GM21786 (cell line): ENCODE measurements at regions not wholly inside any gene's neighbourhood (a gene's known extent, or its start where the extent isn't known, plus 50 kb on each side); places are given as distances from the start of the nearest gene placed in this dataset.
A peak's percentile ranks its signal among the peaks of the same experiment; 100 is the strongest.
"Not testable (repeated sequence)": the region's sequence is repeated elsewhere in the genome, so short reads cannot be mapped to it uniquely, and the experiment has no call there.

Experiments
- ATAC-seq: cut with Tn5 transposase; IDR thresholded peaks from one replicate; pipeline ENCODE4 v1.9.1; 2021; ENCODE audit not compliant: unreplicated experiment

DNA sequence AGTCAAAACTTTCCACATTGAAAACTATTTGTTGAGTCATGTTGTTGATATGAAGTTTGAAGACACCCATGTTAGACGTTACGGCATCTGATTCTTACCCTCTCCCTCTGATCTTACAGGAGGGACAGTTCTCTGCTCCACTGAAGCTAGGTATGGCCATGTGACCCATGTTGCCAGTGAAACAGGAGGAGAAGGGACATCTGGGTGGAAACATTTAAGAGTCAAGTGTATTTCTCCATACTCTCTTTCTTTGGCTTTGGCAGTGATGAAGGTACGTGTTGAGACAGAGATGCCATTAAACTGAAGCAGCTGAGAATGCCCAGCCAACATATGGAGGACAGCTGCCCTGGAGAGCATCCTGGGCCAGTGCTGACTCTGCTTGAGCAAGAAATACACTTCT, 198.4 kb upstream of the PTGFR start:
- no peak for ATAC-seq

DNA sequence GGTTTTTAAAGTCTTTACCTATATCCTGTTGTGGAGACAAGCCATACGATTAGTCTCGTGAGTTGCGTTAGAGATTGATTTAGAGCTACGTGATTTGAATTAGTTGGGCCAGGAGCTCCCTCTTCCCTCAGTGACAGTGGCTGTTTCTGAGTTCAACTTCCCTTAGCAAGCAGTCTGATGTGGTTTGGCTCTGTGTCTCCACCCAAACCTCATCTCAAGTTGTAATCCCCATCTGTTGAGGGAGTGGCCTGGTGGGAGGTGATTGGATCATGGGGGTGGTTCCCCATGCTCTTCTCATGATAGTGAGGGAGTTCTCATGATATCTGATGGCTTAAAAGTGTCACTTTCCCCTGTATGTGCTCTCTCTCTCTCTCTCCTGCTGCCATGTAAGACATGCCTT, 192.9 kb upstream of the PTGFR start:
- ATAC-seq, result no peak

DNA sequence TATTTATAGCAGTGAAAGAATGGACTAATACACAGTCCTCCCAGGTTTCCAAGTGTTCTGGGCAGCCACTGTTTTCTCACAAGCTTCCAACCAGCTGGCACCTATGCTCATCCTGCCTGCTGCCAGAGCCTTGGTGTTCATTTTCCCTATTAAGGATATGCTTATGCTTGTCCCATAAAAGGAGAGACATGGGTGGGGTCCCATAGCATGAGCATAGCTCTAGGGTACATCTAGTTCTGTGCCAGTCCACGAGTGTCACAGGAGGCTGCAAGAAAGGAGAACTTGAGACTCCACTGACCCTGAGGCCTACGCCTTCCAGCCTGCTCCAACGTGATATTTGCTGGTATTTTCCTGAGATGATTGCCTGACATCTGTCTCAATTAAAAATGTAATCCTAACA, 192.4 kb upstream of the PTGFR start:
- no peak for ATAC-seq

DNA sequence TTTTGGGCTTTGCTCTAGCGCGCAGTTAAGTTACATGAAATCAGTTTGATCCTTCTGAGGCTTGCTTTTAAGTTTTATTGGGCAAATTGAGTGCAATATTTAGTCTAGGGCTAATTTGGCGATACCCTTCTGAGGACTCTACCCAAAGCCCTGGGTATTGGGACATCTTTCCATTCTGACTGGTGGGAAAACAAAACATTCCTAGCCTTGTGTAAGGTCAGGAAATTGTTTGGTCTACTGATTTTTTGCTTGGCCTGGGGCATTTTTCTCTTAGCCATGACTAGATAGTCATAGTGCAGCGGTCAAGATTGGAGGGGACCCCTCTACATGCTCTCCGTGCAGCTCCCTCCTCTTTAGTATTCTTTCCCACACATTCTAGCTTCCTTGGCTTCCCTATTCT, 189.6 kb upstream of the PTGFR start:
- ATAC-seq, result no peak

DNA sequence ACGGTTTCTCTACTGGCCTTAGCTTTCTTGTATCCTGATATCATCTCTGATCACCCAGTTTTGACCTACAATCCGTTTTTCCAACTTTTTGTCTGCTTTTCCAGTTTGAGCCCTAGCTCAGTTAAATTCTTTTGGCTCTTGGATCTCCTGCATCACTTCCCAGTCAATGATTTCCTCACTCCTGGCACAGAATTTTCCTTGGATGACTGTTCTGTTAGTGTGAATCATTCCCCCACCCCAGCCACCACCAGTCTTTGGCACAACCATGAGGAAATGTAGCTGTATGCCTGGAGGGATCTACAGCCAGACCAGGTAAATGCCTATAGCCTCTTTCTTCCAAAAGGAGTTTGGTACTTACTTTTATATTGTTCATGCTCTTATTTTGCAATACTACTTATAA, 187.2 kb upstream of the PTGFR start:
- no peak for ATAC-seq

DNA sequence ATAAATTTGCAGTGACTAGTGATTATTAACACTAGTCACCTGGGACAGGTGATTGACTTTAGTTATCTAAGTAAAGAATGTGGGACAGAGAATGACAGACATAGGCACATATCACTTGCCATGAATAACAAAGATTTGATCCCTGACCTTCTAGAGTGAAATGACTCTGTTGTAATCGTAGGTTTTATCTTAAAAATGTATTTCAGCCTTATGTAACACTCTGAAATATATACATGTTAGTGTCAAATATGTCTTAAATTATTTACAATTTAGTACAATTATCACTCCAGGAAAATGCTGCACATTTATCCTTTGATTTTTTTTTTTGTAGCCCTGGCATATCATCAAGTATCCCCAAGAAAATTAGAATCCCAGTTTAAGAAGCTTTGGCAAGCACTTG, 186.4 kb upstream of the PTGFR start:
- no peak for ATAC-seq

DNA sequence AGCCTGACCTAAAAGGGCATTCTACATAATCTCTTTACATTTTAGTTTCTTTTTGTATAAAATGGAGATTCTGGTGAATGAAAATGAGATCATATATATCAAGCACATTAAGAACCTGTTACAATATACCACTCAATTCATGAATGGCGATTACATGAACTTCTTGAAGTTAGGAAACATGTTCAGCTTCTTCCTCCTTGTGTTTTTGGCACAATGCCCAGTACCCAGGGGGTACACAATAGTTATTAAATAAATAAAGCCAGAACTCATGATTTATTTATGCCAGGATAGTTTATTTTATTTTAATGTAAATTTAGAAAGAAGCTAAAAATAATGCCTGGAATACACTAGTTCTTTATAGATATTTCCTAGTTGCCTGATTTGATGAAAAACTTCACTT, 186.0 kb upstream of the PTGFR start:
- ATAC-seq, result no peak

DNA sequence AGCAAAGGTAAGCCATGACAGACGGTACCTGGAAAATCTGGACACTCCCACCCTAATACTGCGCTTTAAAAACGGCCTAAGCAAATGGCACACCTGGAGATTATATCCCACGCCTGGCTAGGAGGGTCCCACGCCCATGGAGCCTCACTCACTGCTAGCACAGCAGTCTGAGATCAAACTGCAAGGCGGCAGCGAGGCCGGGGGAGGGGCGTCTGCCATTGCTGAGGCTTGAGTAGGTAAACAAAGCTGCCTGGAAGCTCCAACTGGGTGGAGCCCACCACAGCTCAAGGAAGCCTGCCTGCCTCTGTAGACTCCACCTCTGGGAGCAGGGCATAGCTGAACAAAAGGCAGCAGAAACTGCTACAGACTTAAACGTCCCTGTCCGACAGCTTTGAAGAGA, 180.5 kb upstream of the PTGFR start:
- not testable (repeated sequence) for ATAC-seq

DNA sequence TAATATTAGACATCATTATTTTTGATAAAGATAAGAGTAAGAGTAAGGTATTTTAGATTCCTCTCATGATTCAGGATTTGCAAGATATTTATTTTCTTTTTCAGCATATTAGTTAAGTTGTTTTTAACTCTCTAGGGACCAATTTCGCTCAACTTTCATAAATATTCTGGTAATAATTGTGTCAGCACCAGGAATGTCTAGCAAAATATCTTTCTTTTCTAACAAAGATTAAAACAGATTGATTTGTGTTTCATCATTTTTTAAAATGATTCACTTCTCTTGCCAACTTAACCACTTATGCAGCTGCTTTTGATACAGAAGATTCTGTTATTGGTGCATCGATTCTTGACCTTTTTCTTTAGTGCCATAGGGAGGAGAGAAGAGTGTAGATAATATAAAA, 172.8 kb upstream of the PTGFR start:
- ATAC-seq, result no peak

DNA sequence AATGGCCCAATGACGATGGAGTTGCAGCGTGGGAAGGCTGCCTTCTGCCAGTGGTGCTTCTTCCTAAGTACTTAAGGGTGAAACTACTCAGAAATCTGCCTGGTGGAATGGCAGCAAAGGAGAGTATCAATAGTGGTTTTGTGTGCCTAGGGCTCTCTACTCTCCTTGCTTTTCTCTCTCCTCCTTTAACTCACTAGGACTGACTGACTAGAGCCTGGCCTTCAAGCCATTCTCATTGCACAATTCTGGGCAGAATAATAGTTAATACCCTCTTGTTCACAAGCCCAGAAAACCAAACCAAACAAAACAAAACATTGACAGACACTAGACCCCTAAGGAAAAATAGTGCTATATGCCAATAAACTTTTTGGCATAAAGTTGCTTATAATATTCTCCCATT, 171.2 kb upstream of the PTGFR start:
- ATAC-seq, result no peak

DNA sequence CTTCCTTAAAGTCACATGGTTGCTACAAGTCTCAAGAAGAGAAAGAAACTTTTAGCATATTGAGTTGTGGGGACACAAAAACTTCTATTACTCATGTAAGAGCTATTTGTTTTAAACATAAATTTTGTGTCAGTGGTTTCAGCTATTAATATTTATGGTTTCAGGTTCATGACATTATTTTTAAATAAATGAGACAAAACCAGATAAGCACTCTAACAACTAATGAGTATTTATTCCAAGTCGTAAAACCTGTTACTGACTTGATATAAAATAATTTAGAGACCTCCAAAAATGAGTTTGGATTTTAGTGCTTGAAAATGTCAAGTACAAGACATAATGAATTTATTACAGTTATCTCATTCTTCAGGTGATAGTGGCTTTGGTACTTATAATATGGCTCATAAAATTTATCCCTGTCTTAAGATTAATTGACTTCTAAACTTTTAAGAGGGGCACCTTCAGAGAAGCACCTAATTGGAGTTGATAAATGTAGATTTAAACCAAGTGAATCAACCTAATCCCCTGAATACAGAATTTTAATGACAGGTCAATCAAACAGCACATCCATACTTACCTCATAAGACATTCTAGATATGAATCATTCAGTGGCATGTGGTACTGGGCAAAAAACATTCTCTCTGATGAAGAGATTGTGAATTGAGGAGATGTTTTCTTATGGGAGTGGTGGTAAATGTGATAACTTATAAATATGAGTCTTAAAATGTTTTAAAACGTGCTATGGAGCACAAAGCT, 167.7 kb upstream of the PTGFR start:
- no peak for ATAC-seq

DNA sequence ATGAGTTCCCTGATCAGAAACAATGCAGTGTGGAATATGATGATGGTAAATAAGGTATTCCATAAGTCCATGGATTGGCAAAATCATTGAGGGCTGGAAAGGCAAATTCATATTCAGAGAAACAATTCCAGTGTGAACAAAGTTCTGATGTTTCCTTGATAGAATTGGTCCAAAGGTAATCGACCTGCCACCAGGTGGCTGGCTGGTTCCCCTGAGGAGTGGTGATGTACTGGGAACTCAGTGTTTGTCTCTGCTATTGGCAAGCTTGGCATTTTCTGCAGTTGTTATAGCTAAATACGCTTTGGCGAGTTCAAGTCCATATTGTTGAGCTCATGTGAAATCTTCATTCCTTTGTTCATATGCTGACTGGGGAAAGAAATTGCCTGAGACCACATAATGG, 165.5 kb upstream of the PTGFR start:
- ATAC-seq, result no peak

DNA sequence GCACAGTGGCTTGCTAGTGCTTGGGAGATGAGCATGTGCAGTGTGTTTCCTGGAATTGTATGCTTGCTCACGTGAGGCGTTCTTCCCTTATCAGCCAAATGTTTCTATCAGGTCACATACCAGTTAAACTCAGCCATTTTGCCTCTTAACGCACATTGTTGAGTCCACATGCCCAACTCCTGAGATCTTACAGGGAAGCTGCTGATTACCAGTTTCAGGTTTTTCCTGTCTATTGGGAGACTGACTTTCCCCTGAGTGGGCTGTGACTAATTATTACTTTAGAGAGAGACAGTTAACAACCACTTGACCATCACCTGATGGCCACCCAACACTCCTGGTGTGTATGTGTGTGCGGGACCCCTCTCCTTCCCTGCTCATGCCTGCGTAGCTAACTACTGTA, 161.3 kb upstream of the PTGFR start:
- ATAC-seq, result no peak

DNA sequence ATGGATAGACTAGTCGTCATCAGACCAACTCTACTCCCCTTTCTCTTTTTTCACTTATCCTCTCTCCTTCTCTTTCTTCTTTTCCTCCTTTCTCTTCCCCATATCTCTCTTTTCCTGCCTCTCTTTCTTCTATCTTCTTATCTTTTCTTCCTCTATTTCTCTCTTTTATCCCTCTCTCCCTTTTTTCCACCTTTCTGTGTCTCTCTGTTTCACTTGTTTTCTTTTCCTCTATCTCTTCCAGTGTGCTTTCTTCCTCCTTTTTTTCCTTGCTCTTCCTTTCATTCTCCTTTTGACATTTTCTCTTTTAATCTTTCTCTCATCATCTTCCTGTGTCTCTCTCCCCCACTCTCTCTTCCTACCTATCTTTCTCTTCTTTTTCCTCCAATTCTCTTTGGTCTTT, 159.0 kb upstream of the PTGFR start:
- no peak for ATAC-seq

DNA sequence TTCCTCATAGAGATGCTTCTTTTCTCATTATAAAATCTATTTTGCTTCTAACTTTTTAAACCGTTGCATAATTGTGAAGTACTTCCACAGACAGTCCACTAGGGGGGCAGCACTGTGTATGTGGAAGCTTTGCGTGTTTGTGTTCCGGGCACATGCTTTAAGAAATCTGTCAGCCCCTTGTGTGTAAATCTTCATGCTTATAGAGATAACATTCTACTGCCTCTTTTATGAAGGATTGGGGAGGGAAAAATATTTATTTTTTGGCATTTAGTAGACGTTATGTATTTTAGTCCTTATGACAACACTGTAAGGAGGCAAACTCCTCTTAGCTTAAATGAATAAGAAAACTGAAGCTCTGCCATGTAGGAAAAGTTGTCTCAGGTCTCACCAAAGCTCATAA, 157.3 kb upstream of the PTGFR start:
- ATAC-seq, result peak; percentile 87

DNA sequence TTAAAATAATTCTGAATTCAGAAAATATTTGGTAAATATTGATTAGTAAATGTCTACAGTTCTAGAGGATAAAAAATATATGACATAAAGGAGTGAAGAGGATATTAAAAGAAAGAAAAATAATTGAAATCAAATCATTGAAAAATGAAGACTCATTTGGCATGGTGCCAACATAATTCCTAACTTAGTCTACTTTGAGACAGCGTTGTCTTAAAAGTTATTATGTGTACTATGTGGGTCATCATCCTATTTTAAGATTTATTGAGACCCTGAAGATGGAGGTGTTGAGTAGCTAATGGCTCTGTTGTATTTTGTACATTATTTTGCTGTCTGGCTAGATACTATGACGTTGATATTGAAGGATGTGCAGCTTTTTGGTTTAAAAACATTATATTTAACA, 156.7 kb upstream of the PTGFR start:
- ATAC-seq, result no peak

DNA sequence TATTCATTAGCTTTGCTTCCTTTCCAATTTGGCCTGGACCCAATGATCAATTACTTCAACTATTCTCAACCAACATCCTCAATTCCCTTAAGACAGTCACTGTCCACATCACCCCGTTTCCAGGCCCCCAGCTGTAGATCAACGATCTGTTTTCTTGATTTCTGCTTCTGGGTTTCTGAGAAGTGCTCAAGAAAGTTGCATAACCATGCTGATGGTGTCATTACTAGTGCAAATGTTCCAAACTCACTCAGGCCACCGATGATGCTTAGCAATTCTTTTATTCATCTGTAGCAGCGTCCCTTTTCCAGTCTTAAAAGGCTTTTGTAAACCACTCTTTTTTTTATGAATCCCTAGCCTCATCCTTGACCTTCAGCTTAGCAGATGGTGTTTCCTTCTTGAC, 155.8 kb upstream of the PTGFR start:
- no peak for ATAC-seq

DNA sequence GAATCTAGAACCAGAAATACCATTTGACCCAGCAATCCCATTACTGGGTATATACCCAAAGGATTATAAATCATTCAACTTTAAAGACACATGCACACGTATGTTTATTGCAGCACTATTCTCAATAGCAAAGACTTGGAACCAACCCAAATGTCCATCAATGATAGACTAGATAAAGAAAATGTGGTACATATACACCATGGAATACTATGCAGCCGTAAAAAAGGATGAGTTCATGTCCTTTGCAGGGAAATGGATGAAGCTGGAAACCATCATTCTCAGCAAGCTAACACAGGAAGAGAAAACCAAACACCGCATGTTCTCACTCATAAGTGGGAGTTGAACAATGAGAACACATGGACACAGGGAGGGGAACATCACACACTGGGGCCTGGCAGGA, 154.0 kb upstream of the PTGFR start:
- not testable (repeated sequence) for ATAC-seq

DNA sequence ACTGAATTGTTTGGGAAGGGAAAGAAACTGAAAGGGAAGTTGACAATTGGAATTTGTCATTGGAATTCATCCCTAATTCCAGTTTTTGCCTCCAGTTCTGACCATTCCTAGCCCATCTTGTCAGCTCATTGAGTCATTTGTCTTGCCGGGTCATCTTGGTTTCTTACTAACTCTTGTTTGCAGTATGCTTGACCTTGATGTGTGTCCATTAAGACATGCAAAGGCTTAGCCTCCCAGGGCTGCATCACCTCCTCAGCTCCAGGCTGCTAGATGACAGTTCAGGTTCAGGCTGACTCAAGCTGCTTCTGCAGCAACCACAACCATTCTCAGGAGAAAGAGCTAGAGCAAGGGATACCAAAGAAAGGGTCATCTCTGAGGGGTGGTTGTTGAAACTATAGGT, 151.3 kb upstream of the PTGFR start:
- ATAC-seq, result no peak

DNA sequence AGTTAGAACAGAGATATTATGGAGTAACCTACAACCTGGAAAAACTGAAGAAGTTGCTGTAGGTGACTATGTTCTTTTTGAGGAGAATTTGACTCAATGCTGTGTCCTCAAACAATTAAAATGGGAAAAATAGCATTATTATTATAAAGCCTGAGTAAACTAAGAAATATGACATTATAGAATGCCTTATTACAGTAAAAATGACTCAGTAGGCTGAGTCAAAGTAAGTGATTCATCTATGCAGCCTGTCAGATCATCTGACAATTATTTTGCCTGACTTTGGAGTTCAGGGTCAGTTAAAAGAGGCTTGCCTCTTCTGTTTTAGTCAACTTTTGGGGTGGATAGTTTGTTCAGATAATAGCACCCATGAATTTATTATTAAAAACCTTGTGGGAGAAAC, 150.8 kb upstream of the PTGFR start:
- no peak for ATAC-seq

DNA sequence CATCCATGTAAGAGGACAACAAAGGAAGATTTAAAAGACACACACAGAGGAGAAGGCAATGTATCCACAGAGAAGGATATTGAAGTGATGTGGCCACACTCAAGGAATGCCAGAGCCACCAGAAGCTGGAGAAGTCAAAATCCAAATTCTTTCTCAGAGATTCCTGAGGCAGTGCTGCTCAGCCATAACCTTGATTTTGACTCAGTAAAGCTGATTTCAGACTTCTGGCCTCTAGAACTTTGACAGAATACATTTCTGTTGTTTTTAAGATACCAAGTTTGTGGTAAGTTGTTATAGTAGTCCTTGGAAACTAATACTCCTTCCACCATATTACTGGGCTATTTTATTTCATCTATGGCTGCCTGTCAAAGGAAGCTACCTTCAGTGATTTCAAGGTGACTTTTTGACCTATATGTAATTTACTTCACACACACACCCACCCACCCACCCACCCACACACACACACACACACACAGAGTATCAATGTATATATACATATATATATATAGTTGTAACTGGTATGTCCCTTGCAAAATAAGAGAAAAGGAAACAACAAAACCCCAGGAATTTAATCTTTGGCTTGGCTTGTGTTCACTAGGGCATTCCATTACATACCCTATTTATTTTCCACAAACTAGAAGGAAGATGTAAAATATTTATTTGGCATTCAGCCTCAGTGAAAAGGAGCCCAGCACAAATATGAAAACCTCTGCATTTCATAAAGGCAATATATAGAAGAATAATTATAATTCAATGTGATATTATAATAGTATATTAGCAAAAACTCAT, 142.1 kb upstream of the PTGFR start:
- no peak for ATAC-seq

DNA sequence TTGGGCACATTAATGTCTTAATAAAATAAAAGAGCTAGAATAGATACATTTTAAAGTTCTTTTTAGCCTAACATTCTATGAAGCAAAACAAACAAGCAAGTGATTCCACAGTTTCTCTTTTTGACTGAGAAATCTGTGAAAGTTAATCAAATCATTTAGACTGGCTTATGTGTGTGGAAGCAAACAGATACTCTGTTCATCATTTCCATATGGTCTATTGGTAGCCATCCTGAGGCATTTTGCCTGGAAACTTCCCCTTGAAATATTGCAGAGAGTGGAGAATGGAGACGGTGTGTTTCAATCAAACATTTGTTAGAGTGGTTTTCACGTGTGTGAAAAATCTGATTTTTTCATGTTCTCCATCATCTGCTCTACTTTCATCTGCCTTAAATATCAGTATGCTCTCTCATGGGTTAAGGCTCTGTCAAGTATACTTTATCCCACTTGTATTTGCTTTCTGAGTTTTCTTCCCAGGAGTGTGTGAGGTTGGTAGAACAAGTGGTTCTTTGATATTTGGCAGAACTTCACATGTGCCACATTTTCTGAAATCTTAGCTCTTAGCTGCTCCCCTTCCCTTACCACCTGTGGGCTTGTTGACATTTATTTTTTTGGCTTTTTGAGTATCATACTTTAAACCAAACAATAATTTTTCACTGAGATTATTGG, 139.1 kb upstream of the PTGFR start:
- no peak for ATAC-seq
